ENCODE measurements at regions not wholly inside any gene's neighbourhood (a gene's known extent, or its start where the extent isn't known, plus 50 kb on each side); places are given as distances from the start of the nearest gene placed in this dataset.

- no peak overlapping the region for H3K4me3 ChIP-seq (ENCODE audit: low read length)
Measured at GRCh38 chr12:98179151-98179550, 336.2 kb upstream of the TMPO start.

GRCh38 chr12:98180603-98181002, 334.8 kb upstream of the TMPO start:
- TF ChIP-seq CTCF (IDR thresholded peaks at IDR 0.05; ENCODE audit: insufficient read depth, low read depth, low read length, missing control alignments) = no peak
- DNase-seq (ENCODE audit: low read depth) = no peak
- H3K4me3 ChIP-seq (ENCODE audit: low read length) = no peak overlapping the region

More at GRCh38 chr12:98179151-98179550, 336.2 kb upstream of the TMPO start:
- DNase-seq (ENCODE audit: low read depth) = no peak
- no peak for TF ChIP-seq CTCF (IDR thresholded peaks at IDR 0.05; ENCODE audit: insufficient read depth, low read depth, low read length, missing control alignments)

- H3K4me3 ChIP-seq (ENCODE audit: low read length) = no peak overlapping the region
- no peak for TF ChIP-seq CTCF (IDR thresholded peaks at IDR 0.05; ENCODE audit: insufficient read depth, low read depth, low read length, missing control alignments)
- DNase-seq (ENCODE audit: low read depth) = no peak
Measured at GRCh38 chr12:98182821-98183220, 332.6 kb upstream of the TMPO start.

GRCh38 chr12:98185606-98186005, 329.8 kb upstream of the TMPO start:
- no peak for DNase-seq (ENCODE audit: low read depth)
- no peak overlapping the region for H3K4me3 ChIP-seq (ENCODE audit: low read length)
- TF ChIP-seq CTCF (IDR thresholded peaks at IDR 0.05; ENCODE audit: insufficient read depth, low read depth, low read length, missing control alignments) = no peak

GRCh38 chr12:98188650-98189077, 326.7 kb upstream of the TMPO start:
- no peak for TF ChIP-seq CTCF (IDR thresholded peaks at IDR 0.05; ENCODE audit: insufficient read depth, low read depth, low read length, missing control alignments)
- H3K4me3 ChIP-seq (ENCODE audit: low read length) = no peak overlapping the region
- peak; percentile 17 for DNase-seq (ENCODE audit: low read depth)

GRCh38 chr12:98194591-98194990, 320.8 kb upstream of the TMPO start:
- no peak for TF ChIP-seq CTCF (IDR thresholded peaks at IDR 0.05; ENCODE audit: insufficient read depth, low read depth, low read length, missing control alignments)
- H3K4me3 ChIP-seq (ENCODE audit: low read length) = no peak overlapping the region

GRCh38 chr12:98198261-98198982, 317.0 kb upstream of the TMPO start:
- H3K4me3 ChIP-seq (ENCODE audit: low read length) = no peak overlapping the region
- TF ChIP-seq CTCF (IDR thresholded peaks at IDR 0.05; ENCODE audit: insufficient read depth, low read depth, low read length, missing control alignments) = no peak
- peak; percentile 12 for DNase-seq (ENCODE audit: low read depth)

More at GRCh38 chr12:98194591-98194990, 320.8 kb upstream of the TMPO start:
- no peak for DNase-seq (ENCODE audit: low read depth)
